Spleen (tissue), 11 donors: ENCODE measurements at regions not wholly inside any gene's neighbourhood (a gene's known extent, or its start where the extent isn't known, plus 50 kb on each side); places are given as distances from the start of the nearest gene placed in this dataset.
A peak's percentile ranks its signal among the peaks of the same experiment; 100 is the strongest.

ENCODE experiments used
- DNase-seq: peaks from one replicate; pipeline ENCODE4 v3.0.0-alpha.2; 2020
- H3K27ac ChIP-seq, 8 donors: fragments of 200-600 bp; sonication (generic) in 7 of 8; 1 replicate in 4 of 8; 2 replicates in 4 of 8; pipeline versions ENCODE4 v1.5.0 to v1.8.0; 2016 to 2021; ENCODE audit warnings: inconsistent platforms in 4 of 8, mild to moderate bottlenecking in 4 of 8, moderate library complexity in 1 of 8
- H3K27me3 ChIP-seq, 7 donors: fragments of 200-600 bp; sonication (generic) in 6 of 7; replicated peaks in 1 of 7; 1 replicate in 4 of 7; 2 replicates in 3 of 7; pipeline versions ENCODE4 v1.5.0 to v1.8.0; 2016 to 2021; ENCODE audit warnings: inconsistent platforms in 3 of 7, mild to moderate bottlenecking in 1 of 7
- H3K36me3 ChIP-seq, 6 donors: fragments of 200-600 bp; sonication (generic) in 5 of 6; 1 replicate in 4 of 6; 2 replicates in 2 of 6; pipeline versions ENCODE4 v1.5.0 to v1.8.0; 2016 to 2021; ENCODE audit warnings: inconsistent platforms in 2 of 6
- H3K4me1 ChIP-seq, 6 donors: fragments of 200-600 bp; sonication (generic) in 5 of 6; 1 replicate in 3 of 6; 2 replicates in 3 of 6; pipeline versions ENCODE4 v1.5.0 to v1.8.0; 2016 to 2021; ENCODE audit warnings: inconsistent platforms in 3 of 6
- H3K4me3 ChIP-seq, 8 donors: fragments of 200-600 bp; sonication (generic) in 7 of 8; 1 replicate in 4 of 8; 2 replicates in 4 of 8; pipeline versions ENCODE4 v1.5.0 to v1.8.0; 2016 to 2021; ENCODE audit warnings: inconsistent platforms in 4 of 8, mild to moderate bottlenecking in 4 of 8, moderate library complexity in 2 of 8
- H3K9me3 ChIP-seq, 8 donors: fragments of 200-600 bp; sonication (generic) in 7 of 8; 1 replicate in 4 of 8; 2 replicates in 4 of 8; pipeline versions ENCODE4 v1.5.0 to v1.8.0; 2016 to 2021; ENCODE audit warnings: inconsistent platforms in 4 of 8
- POLR2A ChIP-seq, 3 donors: fragments of 450-650 bp; IDR thresholded peaks; one replicate each; pipeline ENCODE4 v1.5.1; 2017; ENCODE audit warnings: antibody characterized with exemption in 3 of 3, mild to moderate bottlenecking in 1 of 3
- POLR2AphosphoS5 ChIP-seq, 3 donors: sonication (generic); formaldehyde crosslinking; IDR thresholded peaks; one replicate each; pipeline ENCODE4 v1.5.1; 2017; ENCODE audit warnings: antibody characterized with exemption in 3 of 3
- WGBS, 5 donors: extraction: QIAGEN DNeasy Blood & Tissue Kit in 3 of 5; methylation state at CpG; one replicate each; pipeline versions ENCODE4 v1.1.5 to v1.1.7; 2013 to 2018; 5-methylcytosine and 5-hydroxymethylcytosine counted together
- intact Hi-C: fragments of 100-400 bp; cut with DNase I; formaldehyde crosslinking; loops from one replicate; pipeline ENCODE4 v1.15.0; 2023; ENCODE audit warnings: low total_unique reads
- TF ChIP-seq, protein P1 (sequence below), 11 experiments: fragments of 200-600 bp in 7 of 11; fragments of 450-650 bp in 4 of 11; sonication (generic) in 4 of 11; IDR thresholded peaks in 8 of 11; conservative IDR thresholded peaks in 3 of 11; 1 replicate in 7 of 11; 2 replicates in 4 of 11; pipeline versions ENCODE4 v1.4.0 to v1.8.0; 2016 to 2021; ENCODE audit warnings: antibody characterized with exemption in 11 of 11, inconsistent platforms in 4 of 11, mild to moderate bottlenecking in 1 of 11
- donor health status: healthy with polysubstance abuse.
- donor health status: DM: no; HTN: no; CAD: no; lungs with moderate emphysema.
- donor health status: DM: no; HTN: no; CAD: no.
- donor health status: Bipolar disorder and iron deficiency.
- donor health status: healthy.
- donor health status: DM: no; HTN: no; CAD: no.
- donor health status: DM: yes; HTN: yes; CAD: no.

DNA sequence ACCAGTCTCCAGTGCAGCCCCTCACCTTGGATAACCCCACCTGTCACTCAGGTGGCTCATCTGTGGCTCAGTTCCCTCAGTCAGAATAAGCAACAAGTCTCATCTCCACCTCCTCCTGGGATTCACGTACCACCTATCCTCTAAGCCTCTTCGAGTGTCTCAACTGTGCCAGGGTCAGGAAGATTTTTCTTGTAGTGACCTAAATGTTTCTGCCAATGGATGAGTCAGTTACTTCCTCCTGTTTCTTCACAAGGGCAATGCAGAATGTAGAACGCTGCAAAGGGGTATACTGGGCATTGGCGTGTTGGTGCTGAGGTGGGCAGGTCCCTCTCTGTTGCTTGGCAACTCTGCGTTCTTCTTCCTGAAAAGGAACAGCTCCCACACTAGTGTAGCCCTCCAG, 213.3 kb upstream of the CXCR4 start:
- DNase-seq = no peak
- H3K27me3 ChIP-seq = no peaks in the 10 kb centered on the region
- H3K36me3 ChIP-seq = no peaks in the 10 kb centered on the region
- H3K4me3 ChIP-seq = no peak overlapping the region
- H3K27ac ChIP-seq = no peak overlapping the region
- H3K9me3 ChIP-seq = no peaks in the 10 kb centered on the region
- intact Hi-C loops = no loop called here
- H3K4me1 ChIP-seq = peaks cover 4 to 23% (median 14%) of the 10 kb centered on the region in 6 donors
- TF ChIP-seq POLR2AphosphoS5 (IDR thresholded peaks at IDR 0.05) (no peak), POLR2A (IDR thresholded peaks at IDR 0.05) (no peak)
- TF ChIP-seq, protein P1, sequence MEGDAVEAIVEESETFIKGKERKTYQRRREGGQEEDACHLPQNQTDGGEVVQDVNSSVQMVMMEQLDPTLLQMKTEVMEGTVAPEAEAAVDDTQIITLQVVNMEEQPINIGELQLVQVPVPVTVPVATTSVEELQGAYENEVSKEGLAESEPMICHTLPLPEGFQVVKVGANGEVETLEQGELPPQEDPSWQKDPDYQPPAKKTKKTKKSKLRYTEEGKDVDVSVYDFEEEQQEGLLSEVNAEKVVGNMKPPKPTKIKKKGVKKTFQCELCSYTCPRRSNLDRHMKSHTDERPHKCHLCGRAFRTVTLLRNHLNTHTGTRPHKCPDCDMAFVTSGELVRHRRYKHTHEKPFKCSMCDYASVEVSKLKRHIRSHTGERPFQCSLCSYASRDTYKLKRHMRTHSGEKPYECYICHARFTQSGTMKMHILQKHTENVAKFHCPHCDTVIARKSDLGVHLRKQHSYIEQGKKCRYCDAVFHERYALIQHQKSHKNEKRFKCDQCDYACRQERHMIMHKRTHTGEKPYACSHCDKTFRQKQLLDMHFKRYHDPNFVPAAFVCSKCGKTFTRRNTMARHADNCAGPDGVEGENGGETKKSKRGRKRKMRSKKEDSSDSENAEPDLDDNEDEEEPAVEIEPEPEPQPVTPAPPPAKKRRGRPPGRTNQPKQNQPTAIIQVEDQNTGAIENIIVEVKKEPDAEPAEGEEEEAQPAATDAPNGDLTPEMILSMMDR (IDR thresholded peaks at IDR 0.05 in 8 of 11, conservative IDR thresholded peaks at IDR 0.05 in 3 of 11) = no peak
- WGBS, 5 donors = 65 to 90% (median 78%) methylated on average over 5 of the region's 5 CpGs

DNA sequence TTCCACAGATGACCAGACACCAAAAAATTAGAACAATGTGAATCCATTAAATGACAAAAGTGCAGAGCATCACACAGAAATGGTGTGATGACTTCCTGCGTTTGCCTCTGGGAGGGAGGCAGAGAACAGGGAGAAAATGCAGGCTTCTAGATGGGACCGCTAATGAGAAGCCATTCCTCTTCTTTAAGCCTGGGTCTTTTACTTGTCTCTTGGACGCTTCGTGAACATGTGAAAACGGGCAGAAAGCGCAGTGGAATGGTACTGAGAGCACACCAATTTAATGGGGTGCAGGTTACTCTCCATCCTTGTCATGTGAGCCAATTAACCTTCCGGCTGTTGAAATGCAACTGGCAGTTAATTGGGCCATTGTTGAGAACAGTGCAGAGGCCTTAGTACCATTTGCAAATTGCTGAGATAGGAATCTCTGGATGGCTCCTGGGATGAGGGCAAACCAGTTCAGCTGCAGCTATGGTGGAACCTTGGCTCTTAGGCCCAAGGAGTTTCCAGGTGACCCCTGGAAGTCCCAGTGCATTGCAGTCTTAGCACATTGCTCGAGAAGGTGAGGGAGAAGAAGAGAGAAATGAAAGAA, 210.4 kb upstream of the CXCR4 start:
- H3K27ac ChIP-seq = peak overlapping the region in 4 of 8 donors; percentile 60 to 87 (median 79)
- TF ChIP-seq POLR2AphosphoS5 (IDR thresholded peaks at IDR 0.05) (no peak), POLR2A (IDR thresholded peaks at IDR 0.05) (no peak)
- TF ChIP-seq, protein P1 (IDR thresholded peaks at IDR 0.05 in 8 of 11, conservative IDR thresholded peaks at IDR 0.05 in 3 of 11) = no peak
- H3K4me1 ChIP-seq = peaks cover 12 to 52% (median 40%) of the 10 kb centered on the region in 6 donors
- H3K4me3 ChIP-seq = no peak overlapping the region
- no peaks in the 10 kb centered on the region for H3K9me3 ChIP-seq
- no peaks in the 10 kb centered on the region for H3K27me3 ChIP-seq
- no peak for DNase-seq
- WGBS, 5 donors = 66 to 92% (median 90%) methylated on average over 8 of the region's 8 CpGs
- intact Hi-C loops = no loop called here
- H3K36me3 ChIP-seq = no peaks in the 10 kb centered on the region

DNA sequence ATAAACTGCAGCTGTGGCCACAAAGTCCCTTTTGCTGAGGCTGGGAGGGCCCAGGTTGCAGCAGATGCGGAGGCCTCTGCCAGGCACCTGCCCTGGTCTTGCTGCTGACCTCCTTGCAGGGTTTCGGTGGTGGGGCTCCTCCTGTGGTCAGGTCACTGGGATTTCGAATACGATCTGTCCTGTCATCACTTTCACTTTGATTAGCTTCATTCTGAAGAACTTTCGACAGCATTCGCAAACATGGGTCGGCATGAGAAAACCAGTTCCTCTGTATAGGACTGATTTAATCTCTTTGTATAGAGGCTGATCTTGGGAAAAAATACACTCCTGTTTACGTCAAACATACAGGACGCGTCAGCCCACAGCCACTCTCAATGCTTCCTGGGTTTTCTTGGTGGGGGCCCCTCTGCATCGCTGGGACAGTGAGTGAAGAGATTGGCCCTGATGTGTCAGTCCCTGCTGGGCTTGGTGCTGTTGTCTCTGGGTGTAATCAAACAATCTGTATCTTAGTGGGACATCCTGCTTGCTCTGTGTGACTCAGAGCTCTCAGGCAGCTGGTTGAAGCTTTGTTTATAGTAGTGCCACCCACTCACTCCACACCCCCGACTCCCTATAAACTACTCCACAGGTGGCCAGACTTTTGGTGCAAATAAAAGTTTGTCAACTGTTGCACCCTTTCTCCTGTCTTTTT, 209.4 kb upstream of the CXCR4 start:
- H3K9me3 ChIP-seq = no peaks in the 10 kb centered on the region
- H3K4me1 ChIP-seq = peaks cover 12 to 62% (median 43%) of the 10 kb centered on the region in 6 donors
- WGBS, 5 donors = 43 to 58% (median 49%) methylated on average over 11 to 12 of the region's 12 CpGs
- no peak for DNase-seq
- H3K4me3 ChIP-seq = peak overlapping the region in 1 of 8 donors; percentile 51
- H3K27me3 ChIP-seq = no peaks in the 10 kb centered on the region
- H3K27ac ChIP-seq = peak overlapping the region; percentile 59 to 87 (median 73)
- TF ChIP-seq POLR2AphosphoS5 (IDR thresholded peaks at IDR 0.05) = peak; percentile 40 to 78 (median 67)
- no peak for TF ChIP-seq POLR2A (IDR thresholded peaks at IDR 0.05)
- no peaks in the 10 kb centered on the region for H3K36me3 ChIP-seq
- intact Hi-C loops = no loop called here

DNA sequence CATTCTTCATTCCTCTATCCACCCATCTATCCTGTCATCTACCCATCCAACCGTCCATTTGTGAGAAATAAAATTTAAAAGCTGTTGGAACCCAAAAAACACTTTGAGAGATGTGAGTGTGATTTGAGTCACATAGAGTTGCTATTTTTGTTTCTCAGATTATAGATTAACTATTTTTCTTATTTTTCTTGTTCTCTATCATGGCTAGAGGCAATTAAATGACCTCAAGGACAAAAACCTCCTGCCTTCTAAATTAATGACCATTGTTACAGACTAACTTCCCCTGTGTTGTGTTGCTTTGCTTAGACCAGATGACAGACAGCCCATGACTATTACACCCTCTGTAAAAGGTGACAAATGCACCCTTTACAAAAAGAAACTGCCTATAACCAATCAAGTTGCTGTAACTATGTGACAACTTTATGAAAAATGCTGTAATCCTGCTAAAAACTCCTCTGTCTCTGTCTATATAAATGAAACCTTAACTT, 207.9 kb upstream of the CXCR4 start:
- intact Hi-C loops = no loop called here

More for the DNA sequence above, 207.9 kb upstream of the CXCR4 start:
- Histone ChIP-seq H3K27me3 (no peaks in the 10 kb centered on the region), H3K4me1 (peaks cover 12 to 66% (median 43%) of the 10 kb centered on the region in 6 donors), H3K4me3 (no peak overlapping the region), H3K36me3 (no peaks in the 10 kb centered on the region), H3K9me3 (no peaks in the 10 kb centered on the region), H3K27ac (peak overlapping the region in 3 of 8 donors; percentile 75 to 87 (median 83))
- WGBS, 5 donors = 85 to 92% (median 87%) methylated on average over 1 of the region's 1 CpG
- TF ChIP-seq, protein P1 (IDR thresholded peaks at IDR 0.05 in 8 of 11, conservative IDR thresholded peaks at IDR 0.05 in 3 of 11) = no peak
- TF ChIP-seq POLR2A (IDR thresholded peaks at IDR 0.05) (no peak), POLR2AphosphoS5 (IDR thresholded peaks at IDR 0.05) (no peak)
- no peak for DNase-seq
